B cell (primary cell): ENCODE measurements at regions not wholly inside any gene's neighbourhood (a gene's known extent, or its start where the extent isn't known, plus 50 kb on each side); places are given as distances from the start of the nearest gene placed in this dataset.

ENCODE experiments used
- ATAC-seq: fragments of 200-7000 bp; cut with Tn5 transposase; one replicate; pipeline ENCODE4 v1.10.0; 2021; ENCODE audit warnings: low read depth, mild to moderate bottlenecking, moderate number of reproducible peaks, moderate library complexity
- CTCF ChIA-PET: fragments of 350-600 bp; sonication (Branson Sonifier 250); formaldehyde crosslinking; loops from one replicate; lab custom pipeline; 2021; ENCODE audit warnings: antibody characterized with exemption, inconsistent platforms; lab: Charles Lee
- POLR2A ChIA-PET: fragments of 350-600 bp; sonication (Branson Sonifier 250); formaldehyde crosslinking; loops from one replicate; lab custom pipeline; 2021; ENCODE audit warnings: antibody characterized with exemption; lab: Charles Lee
- DNase-seq: peaks from one replicate; pipeline ENCODE4 v3.0.0; 2013
- H2AFZ ChIP-seq: 2 replicates; pipeline ENCODE4 v1.6.1; 2012; ENCODE audit warnings: mild to moderate bottlenecking, low read depth, low read length; ENCODE audit not compliant: insufficient read depth, poor library complexity, severe bottlenecking
- H3K27ac ChIP-seq, 2 donors: 1 replicate in 1 of 2; 2 replicates in 1 of 2; pipeline ENCODE4 v1.5.1; 2012 to 2013; ENCODE audit warnings: low read length in 2 of 2, mild to moderate bottlenecking in 2 of 2, moderate library complexity in 1 of 2
- H3K27me3 ChIP-seq, 4 experiments: fragments of 200-600 bp in 1 of 4; sonication (generic) in 1 of 4; replicated peaks in 1 of 4; 1 replicate in 2 of 4; 2 replicates in 2 of 4; pipeline versions ENCODE4 v1.6.1 to v1.7.0; 2013 to 2016; ENCODE audit warnings: low read length in 3 of 4, mild to moderate bottlenecking in 2 of 4, mixed read lengths in 1 of 4, moderate library complexity in 1 of 4; ENCODE audit not compliant: insufficient read depth in 4 of 4, control insufficient read depth in 3 of 4; ENCODE audit errors: control extremely low read depth in 1 of 4
- H3K36me3 ChIP-seq, 2 experiments: replicated peaks in 1 of 2; 1 replicate in 1 of 2; 2 replicates in 1 of 2; pipeline versions ENCODE4 v1.6.1 to v1.7.1; 2013; ENCODE audit warnings: low read length in 1 of 2; ENCODE audit not compliant: insufficient read depth in 2 of 2, control insufficient read depth in 1 of 2; ENCODE audit errors: control extremely low read depth in 1 of 2, extremely low read depth in 1 of 2
- H3K4me1 ChIP-seq, 2 donors: fragments of 200-600 bp in 1 of 2; sonication (generic) in 1 of 2; 1 replicate in 1 of 2; 2 replicates in 1 of 2; pipeline versions ENCODE4 v1.5.1 to v1.6.1; 2013 to 2017; ENCODE audit warnings: low read length in 2 of 2; ENCODE audit not compliant: control insufficient read depth in 2 of 2, insufficient read depth in 2 of 2
- H3K4me2 ChIP-seq: replicated peaks from 2 replicates; pipeline ENCODE3; 2012; ENCODE audit warnings: mild to moderate bottlenecking, low read depth, low read length; ENCODE audit not compliant: poor library complexity, severe bottlenecking
- H3K4me3 ChIP-seq, 5 experiments: fragments of 200-600 bp in 1 of 5; sonication (generic) in 1 of 5; 1 replicate in 3 of 5; 2 replicates in 2 of 5; pipeline versions ENCODE4 v1.5.1 to v1.7.0; 2011 to 2016; ENCODE audit warnings: low read length in 4 of 5, mild to moderate bottlenecking in 4 of 5, low read depth in 2 of 5, control low read depth in 1 of 5, moderate library complexity in 1 of 5; ENCODE audit not compliant: insufficient read depth in 1 of 5; ENCODE audit errors: control extremely low read depth in 1 of 5, extremely low read depth in 1 of 5
- H3K79me2 ChIP-seq: fragments of 200-600 bp; sonication (generic); one replicate; pipeline ENCODE4 v1.6.0; 2016; ENCODE audit warnings: low read length; ENCODE audit not compliant: control insufficient read depth, insufficient read depth
- H3K9ac ChIP-seq: fragments of 200-600 bp; sonication (generic); 2 replicates; pipeline ENCODE4 v1.6.1; 2017; ENCODE audit warnings: mild to moderate bottlenecking, low read length, moderate library complexity
- H3K9me3 ChIP-seq, 3 donors: one replicate each; pipeline versions ENCODE4 v1.6.1 to v1.7.1; 2013; ENCODE audit warnings: low read length in 2 of 3; ENCODE audit not compliant: control insufficient read depth in 2 of 3, insufficient read depth in 1 of 3; ENCODE audit errors: control extremely low read depth in 1 of 3
- H4K20me1 ChIP-seq: 2 replicates; pipeline ENCODE4 v1.6.0; 2012; ENCODE audit warnings: mild to moderate bottlenecking, low read length; ENCODE audit not compliant: insufficient read depth, control insufficient read depth, poor library complexity, severe bottlenecking
- H3K27ac Mint-ChIP-seq: one replicate; pipeline ENCODE4 v1.8.0; 2021; ENCODE audit warnings: mixed read lengths
- H3K27me3 Mint-ChIP-seq: one replicate; pipeline ENCODE4 v1.8.0; 2021; ENCODE audit warnings: mixed read lengths
- H3K4me1 Mint-ChIP-seq: one replicate; pipeline ENCODE4 v1.8.0; 2021; ENCODE audit warnings: mixed read lengths
- H3K4me3 Mint-ChIP-seq: one replicate; pipeline ENCODE4 v1.8.0; 2021; ENCODE audit warnings: mixed read lengths
- H3K9me3 Mint-ChIP-seq: one replicate; pipeline ENCODE4 v1.8.0; 2022; ENCODE audit warnings: mixed read lengths; ENCODE audit not compliant: insufficient read depth
- EZH2 ChIP-seq: IDR thresholded peaks from 2 replicates; pipeline ENCODE4 v1.6.1; 2012; ENCODE audit warnings: borderline replicate concordance, low read depth, mild to moderate bottlenecking, moderate library complexity, low read length; ENCODE audit not compliant: insufficient read depth, poor library complexity, severe bottlenecking
- WGBS: methylation state at CpG from one replicate; pipeline ENCODE4 v1.1.5; 2013; ENCODE audit warnings: missing lambda C conversion rate; ENCODE audit not compliant: insufficient coverage; 5-methylcytosine and 5-hydroxymethylcytosine counted together
- intact Hi-C: fragments of 100-400 bp; cut with micrococcal nuclease; formaldehyde crosslinking; loops from one replicate; pipeline ENCODE4 v1.10.0; 2022
- TF ChIP-seq, protein P1 (sequence below): fragments of 200-600 bp; IDR thresholded peaks from one replicate; pipeline ENCODE4 v1.8.0; 2022; ENCODE audit warnings: antibody characterized with exemption, mild to moderate bottlenecking

DNA sequence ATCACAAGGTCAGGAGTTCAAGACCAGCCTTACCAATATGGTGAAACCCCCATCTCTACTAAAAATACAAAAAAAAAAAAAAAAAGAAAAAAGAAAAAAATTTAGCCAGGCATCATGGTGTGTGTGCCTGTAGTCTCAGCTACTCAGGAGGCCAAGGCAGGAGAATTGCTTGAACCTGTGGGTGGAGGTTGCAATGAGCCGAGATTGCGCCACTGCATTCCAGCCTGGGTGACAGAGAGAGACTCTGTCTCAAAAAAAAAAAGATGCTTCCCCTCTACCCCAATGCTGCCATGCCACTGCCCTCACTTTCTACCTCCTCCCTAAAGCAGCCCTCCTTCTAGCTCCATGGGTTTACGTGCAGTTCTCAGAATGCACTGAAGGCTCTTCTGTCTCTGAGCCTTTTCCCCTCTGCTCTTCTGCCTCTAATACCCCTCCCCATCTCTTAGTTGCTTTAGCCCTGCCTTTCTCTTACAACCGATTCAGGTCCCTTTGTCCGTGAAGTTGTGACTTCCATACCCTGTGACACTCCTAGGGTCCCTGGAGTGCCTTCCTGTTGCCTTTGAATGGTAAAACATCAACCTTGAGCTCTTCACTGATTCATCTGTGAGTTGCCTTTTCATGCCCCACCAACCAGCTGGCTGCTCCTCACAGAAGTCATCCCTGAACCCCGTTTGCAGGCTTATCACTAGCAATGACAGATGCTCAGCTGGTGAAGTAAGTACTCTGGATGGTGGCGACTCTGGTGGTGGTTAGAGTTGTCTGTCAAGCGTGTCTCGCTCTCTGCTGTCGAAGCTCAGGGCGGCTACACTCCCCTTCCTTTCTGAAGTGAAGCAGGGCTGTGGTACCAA is 234.9 kb downstream of the RHOU start:
- no peak overlapping the region for H3K4me2 ChIP-seq

DNA sequence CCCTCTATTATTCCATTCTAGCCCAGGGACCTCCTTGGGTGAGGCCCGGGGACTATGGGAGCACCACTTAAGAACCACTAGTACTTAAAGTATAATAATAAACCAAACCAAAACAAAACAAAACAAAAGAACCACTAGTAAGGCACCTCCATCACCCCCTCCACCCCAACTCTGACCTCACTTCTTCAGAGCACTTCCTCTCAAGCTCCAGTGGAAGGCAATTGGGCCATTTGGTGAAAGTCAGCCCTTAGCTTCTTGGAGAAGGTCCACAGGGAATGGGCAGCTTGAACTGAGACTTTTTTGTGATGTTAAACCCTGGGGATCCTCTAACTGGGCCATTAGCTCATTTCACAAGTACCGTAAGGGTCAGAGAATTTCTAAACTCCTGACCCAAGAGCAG is 237.3 kb downstream of the RHOU start:
- no peaks in the 10 kb centered on the region for H3K4me1 ChIP-seq
- 100% methylated on average over 1 of the region's 2 CpGs for WGBS
- Mint-ChIP-seq H3K4me1 (no peaks in the 10 kb centered on the region), H3K4me3 (no peak overlapping the region), H3K9me3 (no peaks in the 10 kb centered on the region), H3K27me3 (peaks cover 39% of the 10 kb centered on the region), H3K27ac (no peak overlapping the region)
- no peak overlapping the region for H3K4me2 ChIP-seq
- H2AFZ ChIP-seq, result no peak overlapping the region
- H4K20me1 ChIP-seq, result no peaks in the 10 kb centered on the region
- DNase-seq (no peak), ATAC-seq (no peak)
- H3K27me3 ChIP-seq, result no peaks in the 10 kb centered on the region
- no peaks in the 10 kb centered on the region for H3K79me2 ChIP-seq
- ChIA-PET POLR2A (no interaction called here), CTCF (no interaction called here)
- no peaks in the 10 kb centered on the region for H3K9me3 ChIP-seq
- no peaks in the 10 kb centered on the region for H3K36me3 ChIP-seq
- H3K9ac ChIP-seq, result no peak overlapping the region
- H3K4me3 ChIP-seq, result no peak overlapping the region
- TF ChIP-seq EZH2, result no peak
- TF ChIP-seq, protein P1, sequence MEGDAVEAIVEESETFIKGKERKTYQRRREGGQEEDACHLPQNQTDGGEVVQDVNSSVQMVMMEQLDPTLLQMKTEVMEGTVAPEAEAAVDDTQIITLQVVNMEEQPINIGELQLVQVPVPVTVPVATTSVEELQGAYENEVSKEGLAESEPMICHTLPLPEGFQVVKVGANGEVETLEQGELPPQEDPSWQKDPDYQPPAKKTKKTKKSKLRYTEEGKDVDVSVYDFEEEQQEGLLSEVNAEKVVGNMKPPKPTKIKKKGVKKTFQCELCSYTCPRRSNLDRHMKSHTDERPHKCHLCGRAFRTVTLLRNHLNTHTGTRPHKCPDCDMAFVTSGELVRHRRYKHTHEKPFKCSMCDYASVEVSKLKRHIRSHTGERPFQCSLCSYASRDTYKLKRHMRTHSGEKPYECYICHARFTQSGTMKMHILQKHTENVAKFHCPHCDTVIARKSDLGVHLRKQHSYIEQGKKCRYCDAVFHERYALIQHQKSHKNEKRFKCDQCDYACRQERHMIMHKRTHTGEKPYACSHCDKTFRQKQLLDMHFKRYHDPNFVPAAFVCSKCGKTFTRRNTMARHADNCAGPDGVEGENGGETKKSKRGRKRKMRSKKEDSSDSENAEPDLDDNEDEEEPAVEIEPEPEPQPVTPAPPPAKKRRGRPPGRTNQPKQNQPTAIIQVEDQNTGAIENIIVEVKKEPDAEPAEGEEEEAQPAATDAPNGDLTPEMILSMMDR, result no peak
- intact Hi-C loops, result no loop called here
- no peak overlapping the region for H3K27ac ChIP-seq

More for the DNA sequence above, 234.9 kb downstream of the RHOU start:
- no peak overlapping the region for H3K4me3 Mint-ChIP-seq
- Histone ChIP-seq H2AFZ (no peak overlapping the region), H3K27me3 (no peaks in the 10 kb centered on the region), H3K4me3 (no peak overlapping the region), H3K9me3 (no peaks in the 10 kb centered on the region), H3K4me1 (no peaks in the 10 kb centered on the region), H3K36me3 (no peaks in the 10 kb centered on the region), H3K9ac (no peak overlapping the region), H3K27ac (no peak overlapping the region), H3K79me2 (no peaks in the 10 kb centered on the region), H4K20me1 (no peaks in the 10 kb centered on the region)
- H3K9me3 Mint-ChIP-seq, result no peaks in the 10 kb centered on the region
- ChIA-PET POLR2A (no interaction called here), CTCF (no interaction called here)
- no peaks in the 10 kb centered on the region for H3K4me1 Mint-ChIP-seq
- ATAC-seq, result no peak
- no peak for DNase-seq
- H3K27ac Mint-ChIP-seq, result no peak overlapping the region
- H3K27me3 Mint-ChIP-seq, result peaks cover 26% of the 10 kb centered on the region
- TF ChIP-seq, protein P1, result no peak
- TF ChIP-seq EZH2, result no peak
- 100% methylated on average over 7 of the region's 11 CpGs for WGBS
- intact Hi-C loops, result no loop called here
